Putamen (tissue), 1 donor: ENCODE measurements at regions not wholly inside any gene's neighbourhood (a gene's known extent, or its start where the extent isn't known, plus 50 kb on each side); places are given as distances from the start of the nearest gene placed in this dataset.
A peak's percentile ranks its signal among the peaks of the same experiment; 100 is the strongest.
"Not testable (repeated sequence)": the region's sequence is repeated elsewhere in the genome, so short reads cannot be mapped to it uniquely, and the experiment has no call there.

ENCODE experiments used
- DNase-seq: peaks from one replicate; pipeline ENCODE4 v3.0.0-alpha.2; 2016; ENCODE audit warnings: low spot score

DNA sequence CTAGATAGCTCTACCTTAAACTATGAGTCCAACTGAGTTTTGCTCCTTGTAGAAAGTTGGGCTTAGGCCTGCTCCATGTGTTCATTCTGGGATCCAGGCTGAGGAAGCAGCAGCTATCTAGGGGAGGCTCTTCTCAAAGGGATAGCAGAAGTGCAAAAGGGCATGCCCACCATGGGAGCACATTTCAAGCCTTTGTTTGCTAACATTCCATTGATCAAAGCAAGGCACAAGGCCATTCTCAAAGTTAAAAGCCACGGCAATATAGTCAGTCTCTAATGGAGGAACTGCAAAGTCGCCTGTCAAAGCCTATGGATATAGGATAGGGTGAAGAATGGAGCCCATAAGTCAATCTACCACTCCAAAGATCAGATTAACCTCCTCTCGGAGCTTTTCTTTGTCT lies 488.1 kb upstream of the ARX start:
- DNase-seq = no peak

DNA sequence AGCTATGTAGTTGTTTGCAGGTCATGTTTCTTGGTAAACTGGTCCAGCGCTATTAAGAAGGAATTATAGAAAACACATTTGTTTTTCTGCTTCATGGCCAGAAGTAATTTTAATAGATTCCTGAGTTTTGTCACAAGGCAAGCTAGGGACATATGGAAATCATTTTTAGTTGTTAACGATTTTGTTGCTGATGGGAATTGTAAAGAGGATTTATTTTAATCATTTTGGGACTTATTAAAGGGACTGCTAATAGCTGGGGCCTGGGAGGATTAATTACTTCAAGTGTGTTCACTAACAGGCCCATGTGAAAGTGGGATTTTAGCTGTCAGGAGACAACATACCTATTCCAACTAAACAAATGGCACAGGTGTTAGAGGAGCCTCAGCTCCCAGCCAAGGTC lies 492.0 kb upstream of the ARX start:
- no peak for DNase-seq

DNA sequence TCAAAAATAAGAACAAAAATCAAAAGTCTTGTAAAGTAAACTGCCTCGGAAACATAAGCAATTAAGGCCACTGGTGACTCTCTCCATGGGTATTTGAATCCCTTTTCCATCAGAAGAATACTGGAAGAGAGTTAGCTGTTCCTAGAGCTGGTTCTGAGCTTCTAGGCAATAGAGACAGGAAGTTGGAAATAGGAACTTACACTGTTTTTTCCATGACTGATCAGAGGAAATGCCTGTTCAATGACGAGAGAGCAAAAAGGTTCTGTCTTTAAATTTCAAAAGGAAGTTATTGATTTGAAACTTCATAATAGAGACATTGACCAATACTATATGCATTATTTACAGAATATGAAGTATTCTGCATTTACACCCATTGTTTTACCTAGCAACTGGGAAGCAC lies 503.5 kb upstream of the ARX start:
- no peak for DNase-seq

DNA sequence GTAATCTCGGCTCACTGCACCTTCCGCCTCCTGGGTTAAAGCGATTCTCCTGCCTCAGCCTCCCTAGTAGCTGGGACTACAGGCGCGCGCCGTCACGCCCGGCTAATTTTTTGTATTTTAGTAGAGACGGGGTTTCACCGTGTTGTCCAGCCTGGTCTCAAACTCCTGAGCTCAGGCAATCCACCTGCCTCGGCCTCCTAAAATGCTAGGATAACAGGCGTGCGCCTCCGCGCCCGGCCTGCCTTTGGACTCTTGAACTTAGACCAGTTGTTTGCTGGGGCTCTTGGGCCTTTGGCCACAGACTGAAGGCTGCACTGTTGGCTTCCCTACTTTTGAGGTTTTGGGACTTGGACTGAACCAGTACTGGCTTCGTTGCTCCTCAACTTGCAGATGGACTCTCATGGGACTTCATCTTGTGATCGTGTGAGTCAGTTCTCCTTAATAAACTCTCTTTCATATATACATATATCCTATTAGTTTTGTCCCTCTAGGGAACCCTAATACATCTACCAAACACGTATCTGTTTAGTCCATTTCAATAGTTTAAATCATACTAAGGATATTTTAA lies 506.8 kb upstream of the ARX start:
- DNase-seq = not testable (repeated sequence)

DNA sequence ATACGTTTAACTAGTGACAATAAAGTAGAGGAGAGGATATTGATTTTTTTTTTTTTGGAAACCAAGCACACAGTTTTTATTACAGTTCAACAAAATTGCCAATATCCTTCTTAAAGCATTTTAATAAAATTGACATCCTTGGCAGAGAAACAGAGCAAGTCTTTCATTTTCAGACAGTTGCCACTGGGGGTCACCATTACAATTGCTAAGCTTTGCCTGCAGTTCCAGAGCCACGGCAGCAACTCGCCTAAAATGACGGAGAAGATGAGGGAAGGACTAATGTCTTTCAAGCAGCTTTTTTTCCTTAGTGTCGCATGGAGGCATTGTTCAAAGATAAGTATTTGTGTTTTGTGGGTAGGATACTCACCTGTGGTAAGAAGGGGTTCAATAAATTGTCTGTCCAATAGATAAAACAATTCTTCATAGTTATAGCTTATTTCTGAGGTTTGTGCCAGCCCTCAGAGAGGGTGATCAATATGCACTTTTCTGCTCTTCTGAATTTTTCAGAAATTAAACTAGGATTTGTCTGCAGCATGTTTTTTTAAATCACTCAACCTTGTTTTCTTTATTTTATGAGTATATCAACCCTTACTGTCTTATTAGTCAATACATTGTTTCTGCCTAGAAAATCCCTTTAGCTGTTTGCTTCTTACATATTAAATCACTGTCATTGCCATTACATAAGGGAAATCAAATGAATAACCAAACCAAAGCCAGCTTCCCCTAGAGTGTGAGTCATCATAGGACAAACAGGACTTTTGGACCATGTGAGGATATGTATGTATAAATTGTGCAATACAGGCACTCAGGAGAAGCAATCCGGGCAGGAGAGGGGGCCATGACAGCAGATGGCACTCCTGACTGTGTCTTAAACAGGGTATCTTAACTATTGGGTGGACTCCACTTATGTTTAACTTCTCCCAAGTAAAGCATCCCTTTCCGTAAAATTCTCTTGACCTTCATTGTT lies 508.1 kb upstream of the ARX start:
- DNase-seq = peak; percentile 49

DNA sequence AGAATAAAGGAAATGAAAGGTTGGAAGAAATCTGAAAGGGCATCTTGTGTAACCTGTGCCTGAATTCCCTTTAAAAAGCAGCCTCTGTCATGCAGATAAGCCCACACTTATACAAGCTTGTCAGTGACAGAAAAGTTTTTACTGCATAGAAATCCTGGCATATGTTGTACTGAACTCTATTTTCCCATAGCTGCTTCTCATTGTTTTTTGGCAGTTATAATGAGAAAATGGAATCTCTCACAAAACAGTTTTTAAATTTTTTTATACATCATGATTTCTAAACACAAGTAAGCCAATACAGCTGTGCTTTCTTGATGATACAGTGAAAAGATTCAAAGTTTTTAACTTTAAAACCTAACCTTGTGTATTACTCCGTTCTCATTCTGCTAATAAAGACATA lies 511.4 kb upstream of the ARX start:
- DNase-seq = no peak

DNA sequence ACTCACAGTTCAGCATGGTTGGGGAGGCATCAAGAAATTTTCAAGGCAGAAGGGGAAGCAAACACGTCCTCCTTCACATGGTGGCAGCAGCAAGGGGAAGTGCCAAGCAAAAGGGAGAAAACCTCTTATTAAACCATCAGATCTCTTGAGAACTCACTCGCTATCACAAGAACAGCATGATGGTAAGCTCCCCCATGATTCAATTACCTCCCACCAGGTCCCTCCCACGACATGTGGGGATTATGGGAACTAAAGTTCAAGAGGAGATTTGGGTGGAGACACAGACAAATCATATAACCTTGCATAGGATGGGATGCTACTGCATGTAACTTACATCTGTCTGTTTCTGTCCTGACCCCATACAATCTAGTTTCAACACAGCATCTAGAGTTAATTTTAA lies 511.8 kb upstream of the ARX start:
- peak; percentile 51 for DNase-seq

DNA sequence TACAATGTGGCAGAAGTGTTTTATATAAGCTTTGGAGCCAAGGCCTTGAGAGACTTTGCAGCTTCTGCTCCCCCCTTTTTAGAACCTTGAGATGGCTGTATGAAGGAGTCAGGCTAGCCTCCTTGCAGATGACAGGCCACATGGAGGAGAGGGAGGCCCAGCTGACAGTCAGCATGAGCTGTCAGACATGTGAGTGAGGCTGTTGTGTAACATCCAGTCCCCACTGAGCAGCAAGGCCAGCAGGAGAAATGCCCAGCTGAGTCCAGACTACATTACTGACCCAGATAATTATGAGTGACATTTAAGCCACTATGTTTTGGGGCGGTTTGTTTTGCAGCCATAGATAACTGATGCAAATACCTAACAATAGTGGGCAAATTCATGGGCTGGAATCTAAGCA lies 515.3 kb upstream of the ARX start:
- no peak for DNase-seq

DNA sequence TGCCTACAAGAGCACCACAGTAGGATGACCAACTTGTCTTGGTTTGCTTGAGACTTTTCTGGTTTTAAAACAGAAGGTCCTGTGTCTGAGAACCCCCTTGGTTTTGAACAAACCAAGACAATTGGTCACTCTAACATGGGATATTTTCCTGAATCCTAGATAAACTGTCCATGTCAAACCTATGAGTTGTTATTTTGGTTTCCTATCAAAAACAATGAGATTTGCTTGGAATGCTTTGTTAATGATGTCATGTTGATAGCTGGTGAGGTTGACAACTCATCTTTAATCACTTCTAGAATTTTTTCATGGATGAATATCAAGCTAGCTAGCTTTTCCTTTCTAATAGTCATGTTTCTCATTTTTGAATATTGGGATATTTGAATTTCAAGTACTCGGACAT lies 518.3 kb upstream of the ARX start:
- no peak for DNase-seq

DNA sequence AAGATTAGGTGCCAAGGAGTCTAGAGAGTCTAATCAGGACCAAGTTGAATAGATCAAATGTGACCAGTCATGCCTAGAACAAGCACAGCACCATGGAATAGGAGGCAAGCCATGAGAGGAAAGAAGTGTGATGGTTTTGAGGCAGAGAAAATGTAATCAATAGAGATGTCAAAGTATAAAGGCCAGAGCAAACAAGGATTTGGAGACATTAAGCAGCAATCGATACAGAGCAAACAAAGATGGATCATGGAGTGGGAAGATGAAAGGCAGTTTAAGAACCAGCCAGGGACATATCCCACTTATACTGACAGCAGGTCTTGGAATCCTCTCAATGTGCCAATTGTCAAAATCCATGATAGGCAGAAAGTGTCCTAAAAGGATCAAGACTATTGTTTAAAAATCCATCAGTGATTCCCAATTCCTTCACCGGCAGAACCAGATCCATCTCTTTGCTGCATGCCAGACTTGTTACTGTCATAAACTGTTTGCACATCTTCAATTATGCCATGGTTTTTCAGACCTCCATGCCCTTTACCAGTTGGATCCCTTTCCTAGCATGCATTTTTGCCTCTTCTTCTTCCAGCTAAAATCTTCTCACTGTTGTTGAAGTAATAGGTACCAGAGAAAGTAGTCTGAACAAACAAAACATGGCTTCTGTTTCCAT lies 520.7 kb upstream of the ARX start:
- no peak for DNase-seq

DNA sequence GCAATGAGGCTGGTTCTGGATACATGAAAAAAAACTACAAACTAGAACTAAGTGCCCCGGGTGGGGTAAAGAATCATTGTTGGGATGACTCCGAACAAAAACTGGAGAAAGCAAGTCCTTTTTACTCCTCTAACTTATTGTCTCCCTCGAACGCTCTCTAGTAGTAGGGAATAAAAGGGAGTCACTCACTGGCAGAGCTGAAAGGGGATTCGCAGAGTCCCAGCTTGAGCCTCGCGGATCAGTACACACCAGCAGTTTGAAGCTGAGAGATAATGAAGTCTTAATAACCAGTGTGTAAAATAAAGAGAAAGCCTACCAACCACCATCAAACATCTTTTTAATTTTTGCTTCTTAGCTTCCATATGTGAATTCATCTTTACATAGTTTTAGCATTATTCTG lies 521.9 kb upstream of the ARX start:
- DNase-seq = no peak

DNA sequence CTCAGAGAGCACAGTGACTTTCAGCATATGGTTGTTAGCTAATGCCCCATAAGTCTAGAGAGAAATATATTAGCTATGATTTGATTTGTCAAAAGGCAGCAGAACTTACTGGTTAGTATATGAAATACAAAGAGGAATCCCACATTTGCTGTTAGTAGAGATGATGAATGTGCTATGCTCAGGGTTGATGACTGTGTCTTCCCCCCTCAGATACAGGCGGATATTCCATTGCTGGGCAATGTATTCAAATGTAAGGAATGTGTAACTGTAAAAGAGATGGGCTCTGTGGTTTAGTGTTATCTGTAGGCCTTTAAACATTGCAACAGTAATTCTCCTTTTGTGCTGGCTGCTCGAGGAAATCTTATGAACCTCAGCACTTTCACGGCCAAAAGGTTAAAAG lies 528.9 kb upstream of the ARX start:
- no peak for DNase-seq

DNA sequence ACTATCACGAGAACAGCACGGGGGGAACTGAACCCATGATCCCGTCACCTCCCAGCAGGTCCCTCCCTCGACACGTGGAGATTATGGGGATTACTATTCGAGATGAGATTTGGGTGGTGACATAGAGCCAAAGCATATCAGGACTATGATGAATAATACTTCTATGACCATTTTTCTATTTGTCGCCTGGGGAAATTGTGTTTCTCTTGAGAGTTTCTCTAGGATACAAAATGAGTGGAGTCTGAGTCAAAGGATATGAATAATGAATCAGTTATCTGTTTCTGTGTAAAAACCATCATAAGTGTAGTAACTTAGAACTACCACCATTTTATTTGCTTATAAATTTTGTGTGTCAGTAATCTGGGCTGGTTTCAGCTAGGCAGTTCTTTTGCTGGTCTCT lies 533.0 kb upstream of the ARX start:
- DNase-seq = no peak

DNA sequence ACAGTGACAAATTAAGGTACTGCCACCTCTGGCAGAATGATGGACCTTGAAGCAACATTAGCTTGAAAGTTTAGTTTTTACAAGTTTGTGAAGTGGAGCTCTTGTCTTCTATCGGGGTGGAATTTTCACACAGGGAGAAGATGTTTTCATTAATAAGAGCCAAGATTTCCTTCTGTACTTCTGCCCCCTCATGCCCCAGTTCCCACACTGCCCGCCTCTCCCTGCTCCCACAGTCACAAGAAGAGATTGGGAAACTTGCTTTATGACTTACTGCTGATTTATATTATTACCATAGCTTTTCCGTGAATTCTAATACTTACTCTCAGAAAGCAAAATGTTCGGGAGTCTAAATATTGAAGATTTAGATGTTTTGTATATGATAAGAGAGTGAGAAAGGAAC lies 539.8 kb upstream of the ARX start:
- DNase-seq = peak; percentile 45

DNA sequence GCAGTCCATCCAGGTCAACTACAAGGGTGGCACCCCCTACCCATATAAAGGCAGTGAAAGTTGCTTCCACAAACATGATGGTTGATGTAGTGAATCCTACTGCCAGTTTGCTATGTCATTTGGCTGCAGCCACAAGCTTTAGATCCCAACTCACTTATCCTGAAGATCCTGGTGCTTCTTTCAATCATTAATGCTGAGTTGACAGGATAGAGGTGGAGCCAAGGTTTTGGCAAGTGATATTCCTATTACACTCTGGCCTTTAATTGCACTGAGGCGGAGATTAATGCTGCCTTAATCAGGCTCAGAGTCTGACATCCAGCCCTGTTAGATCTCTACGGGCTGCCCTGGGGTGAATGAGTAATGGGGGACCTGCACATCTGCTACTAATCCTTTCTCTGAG lies 542.4 kb upstream of the ARX start:
- no peak for DNase-seq

DNA sequence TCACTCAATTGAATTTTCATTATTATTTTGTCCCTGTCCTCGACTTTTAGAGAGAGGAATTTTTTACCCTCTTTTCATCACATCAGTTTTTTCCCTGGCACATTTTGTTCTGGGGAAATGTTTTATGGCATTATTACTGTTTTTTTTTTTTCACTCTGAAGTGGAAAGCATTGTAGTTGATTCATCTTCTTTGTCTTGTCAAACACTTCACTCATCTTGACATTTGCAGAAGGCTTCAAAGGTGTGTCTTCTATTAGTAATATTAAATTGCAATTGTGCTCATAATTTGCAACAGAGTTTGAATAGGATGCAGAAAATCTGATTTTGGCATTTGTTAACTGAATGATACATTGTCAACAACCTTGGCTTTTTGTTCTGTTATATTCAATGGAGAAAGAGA lies 545.4 kb upstream of the ARX start:
- DNase-seq = peak; percentile 11

DNA sequence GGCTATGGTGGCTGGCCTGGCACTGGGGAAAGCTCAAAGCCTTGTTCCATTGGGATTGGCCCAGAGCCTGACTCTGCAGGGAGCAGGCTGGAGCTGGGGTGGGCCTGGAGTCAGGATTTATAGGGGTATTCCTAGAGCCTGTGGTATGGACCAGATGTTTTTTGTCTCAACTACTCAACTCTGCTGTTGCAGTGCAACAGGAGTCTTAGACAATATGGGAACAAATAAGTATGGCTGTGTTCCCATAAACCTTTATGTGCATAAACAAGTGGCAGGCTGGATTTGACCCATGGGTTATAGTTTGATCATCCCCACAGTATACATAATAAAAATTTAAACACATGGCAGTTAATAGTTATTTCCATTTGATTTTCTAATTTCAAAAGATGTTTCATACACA lies 557.9 kb upstream of the ARX start:
- no peak for DNase-seq

DNA sequence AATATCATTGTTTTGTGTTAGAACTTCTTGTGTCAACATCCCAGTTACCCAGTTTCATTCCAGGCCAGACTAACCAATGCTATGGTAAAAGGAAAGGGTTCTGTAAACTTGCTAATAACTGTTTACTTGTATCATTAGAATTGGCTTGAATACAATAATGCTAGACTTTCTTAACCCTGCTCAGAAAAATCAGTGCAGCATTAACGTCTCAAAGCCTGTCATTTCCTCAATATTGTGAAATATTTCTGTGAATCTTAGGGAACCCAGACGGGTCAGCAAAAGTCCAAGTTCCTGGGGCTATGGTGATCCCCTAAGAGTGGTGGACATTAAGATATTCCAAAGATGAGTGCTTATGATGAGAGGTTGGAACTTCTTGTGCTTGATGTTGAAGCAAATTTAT lies 541.2 kb upstream of the MAGEB18 start:
- DNase-seq = no peak

DNA sequence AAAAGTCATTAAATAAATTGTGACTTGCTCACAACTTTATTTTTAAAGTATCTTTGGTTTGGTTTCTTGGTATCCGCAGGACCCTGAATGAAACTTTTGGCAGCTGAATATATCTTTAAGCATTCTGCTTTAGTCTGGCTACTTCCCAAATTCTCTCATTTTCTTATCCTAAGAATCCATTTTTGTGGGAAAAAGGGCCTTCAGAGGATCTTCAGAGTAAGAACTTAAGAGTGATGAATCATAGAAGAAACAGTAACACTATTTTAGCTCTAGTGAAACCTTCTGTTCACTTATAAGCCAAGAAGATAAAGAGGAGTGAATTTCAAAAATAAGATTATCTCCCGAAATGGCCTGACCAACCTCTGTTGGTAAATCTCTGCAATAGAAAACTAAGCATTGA lies 540.6 kb upstream of the MAGEB18 start:
- DNase-seq = no peak

DNA sequence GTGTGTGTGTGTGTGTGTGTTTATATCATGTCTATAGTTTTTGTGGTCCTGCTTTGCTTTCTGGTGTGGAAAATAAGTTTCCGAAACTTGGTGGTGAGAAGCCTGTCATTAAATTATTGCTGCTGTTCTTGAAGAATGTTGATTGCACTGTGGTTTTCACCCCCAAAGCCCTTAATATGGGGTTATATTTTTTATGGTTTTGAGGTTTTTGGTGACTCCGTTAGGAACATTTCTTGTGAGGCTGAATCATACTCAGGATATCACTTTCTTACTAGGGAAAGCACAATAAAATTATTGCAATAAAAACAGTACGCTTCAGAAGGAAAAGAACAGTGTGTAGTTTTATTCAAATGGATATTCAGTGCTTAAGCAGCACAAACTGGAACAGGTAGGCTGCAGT lies 539.1 kb upstream of the MAGEB18 start:
- DNase-seq = no peak

DNA sequence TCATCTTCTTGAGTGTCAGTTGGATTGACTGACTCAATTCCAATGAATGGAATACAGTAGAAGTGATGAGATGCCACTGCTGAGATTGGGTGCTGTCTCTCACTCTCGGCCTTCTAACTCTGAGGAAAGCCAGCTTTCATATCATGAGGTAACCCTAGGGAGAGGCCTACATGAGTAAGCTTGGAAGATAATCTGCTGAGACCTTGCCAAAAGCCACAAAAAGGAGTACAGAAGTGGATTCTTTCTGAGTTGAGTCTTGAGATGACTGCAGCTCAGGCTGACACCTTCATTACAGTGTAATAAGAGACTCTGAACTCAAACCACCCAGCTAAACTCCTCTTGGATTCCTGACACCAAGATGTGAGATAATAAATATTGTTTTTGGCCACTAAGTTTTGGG lies 537.4 kb upstream of the MAGEB18 start:
- no peak for DNase-seq

DNA sequence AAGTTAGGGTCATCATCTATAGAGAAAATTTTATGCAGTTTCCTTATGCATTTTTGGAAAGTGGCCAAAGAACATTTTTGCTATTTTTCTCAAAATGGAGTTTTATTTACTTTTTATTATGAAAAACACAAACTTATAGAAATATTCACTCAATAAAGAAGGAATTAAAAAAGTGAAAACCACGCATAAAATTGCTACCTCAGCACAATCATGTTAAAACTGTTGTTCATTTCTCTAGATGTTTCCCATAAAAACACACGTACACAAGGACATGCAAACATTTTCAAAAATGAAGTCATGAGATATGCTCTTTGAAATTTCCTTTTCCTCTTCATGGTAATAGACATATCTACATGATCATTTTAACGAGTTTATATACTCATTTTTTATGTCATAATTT lies 536.8 kb upstream of the MAGEB18 start:
- no peak for DNase-seq

DNA sequence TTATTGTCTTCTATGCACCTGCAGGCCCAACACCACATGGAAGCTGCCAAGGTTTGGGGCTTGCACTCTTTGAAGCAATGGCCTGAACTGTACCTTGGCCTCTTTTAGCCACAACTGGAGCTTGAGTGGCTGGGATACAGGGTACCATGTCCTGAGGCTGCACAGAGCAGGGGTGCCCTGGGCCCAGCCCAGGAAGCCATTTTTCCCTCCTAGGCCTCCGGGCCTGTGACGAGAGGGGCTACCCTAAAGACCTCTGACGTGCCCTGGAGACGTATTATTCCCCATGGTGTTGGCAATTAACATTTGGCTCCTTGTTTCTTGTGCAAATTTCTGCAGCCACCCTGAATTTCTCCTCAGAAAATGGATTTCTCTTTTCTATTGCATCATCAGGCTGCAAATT lies 519.9 kb upstream of the MAGEB18 start:
- no peak for DNase-seq
